Omental fat pad (tissue), 3 donors: ENCODE measurements at regions not wholly inside any gene's neighbourhood (a gene's known extent, or its start where the extent isn't known, plus 50 kb on each side); places are given as distances from the start of the nearest gene placed in this dataset.

Source experiments
- ATAC-seq: fragments of 150-250 bp; one replicate; pipeline ENCODE4 v1.9.1; 2016; ENCODE audit warnings: mild to moderate bottlenecking, moderate library complexity; ENCODE audit not compliant: low FRiP score
- DNase-seq: peaks from one replicate; pipeline ENCODE4 v3.0.0-alpha.2; 2019; ENCODE audit warnings: low spot score
- TF ChIP-seq, protein P1 (sequence below), 3 donors: fragments of 450-650 bp; IDR thresholded peaks; one replicate each; pipeline ENCODE4 v1.5.1; 2016 to 2017; ENCODE audit warnings: antibody characterized with exemption in 3 of 3, mild to moderate bottlenecking in 3 of 3, moderate library complexity in 2 of 3

DNA sequence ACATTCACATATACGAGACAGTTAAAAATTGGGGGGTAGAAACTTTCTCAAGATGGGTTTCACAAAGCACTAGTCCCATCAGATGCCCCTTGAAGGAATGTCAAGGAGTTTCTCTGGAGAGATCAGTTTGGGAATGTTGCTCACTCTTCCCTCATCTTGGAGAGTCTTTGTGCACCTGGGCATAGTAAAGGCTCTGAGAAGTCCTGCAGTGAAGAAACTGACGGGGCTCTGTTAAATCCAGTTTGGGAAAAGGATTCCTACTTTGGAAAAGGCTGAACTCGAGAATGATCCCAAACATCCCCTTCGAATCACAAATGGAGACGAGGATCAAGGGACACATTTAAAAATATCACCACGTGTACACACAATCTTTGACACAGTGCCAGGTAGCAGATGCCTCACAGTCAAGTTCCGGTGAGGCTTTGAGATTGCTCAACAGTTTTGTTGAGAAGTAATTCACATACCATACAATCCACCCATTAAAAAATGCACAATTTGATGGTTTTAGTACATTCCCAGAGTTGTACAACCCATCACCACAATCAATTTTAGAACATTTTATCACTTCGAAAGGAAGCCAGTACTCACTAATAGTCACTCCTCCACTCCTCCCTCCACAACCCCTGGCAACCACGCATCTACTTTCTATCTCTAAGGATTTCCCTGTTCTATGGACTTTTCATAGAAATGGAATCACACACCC is 203.4 kb upstream of the FOXF1 start:
- TF ChIP-seq, protein P1, sequence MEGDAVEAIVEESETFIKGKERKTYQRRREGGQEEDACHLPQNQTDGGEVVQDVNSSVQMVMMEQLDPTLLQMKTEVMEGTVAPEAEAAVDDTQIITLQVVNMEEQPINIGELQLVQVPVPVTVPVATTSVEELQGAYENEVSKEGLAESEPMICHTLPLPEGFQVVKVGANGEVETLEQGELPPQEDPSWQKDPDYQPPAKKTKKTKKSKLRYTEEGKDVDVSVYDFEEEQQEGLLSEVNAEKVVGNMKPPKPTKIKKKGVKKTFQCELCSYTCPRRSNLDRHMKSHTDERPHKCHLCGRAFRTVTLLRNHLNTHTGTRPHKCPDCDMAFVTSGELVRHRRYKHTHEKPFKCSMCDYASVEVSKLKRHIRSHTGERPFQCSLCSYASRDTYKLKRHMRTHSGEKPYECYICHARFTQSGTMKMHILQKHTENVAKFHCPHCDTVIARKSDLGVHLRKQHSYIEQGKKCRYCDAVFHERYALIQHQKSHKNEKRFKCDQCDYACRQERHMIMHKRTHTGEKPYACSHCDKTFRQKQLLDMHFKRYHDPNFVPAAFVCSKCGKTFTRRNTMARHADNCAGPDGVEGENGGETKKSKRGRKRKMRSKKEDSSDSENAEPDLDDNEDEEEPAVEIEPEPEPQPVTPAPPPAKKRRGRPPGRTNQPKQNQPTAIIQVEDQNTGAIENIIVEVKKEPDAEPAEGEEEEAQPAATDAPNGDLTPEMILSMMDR (IDR thresholded peaks at IDR 0.05), result no peak
- ATAC-seq (no peak), DNase-seq (no peak)

DNA sequence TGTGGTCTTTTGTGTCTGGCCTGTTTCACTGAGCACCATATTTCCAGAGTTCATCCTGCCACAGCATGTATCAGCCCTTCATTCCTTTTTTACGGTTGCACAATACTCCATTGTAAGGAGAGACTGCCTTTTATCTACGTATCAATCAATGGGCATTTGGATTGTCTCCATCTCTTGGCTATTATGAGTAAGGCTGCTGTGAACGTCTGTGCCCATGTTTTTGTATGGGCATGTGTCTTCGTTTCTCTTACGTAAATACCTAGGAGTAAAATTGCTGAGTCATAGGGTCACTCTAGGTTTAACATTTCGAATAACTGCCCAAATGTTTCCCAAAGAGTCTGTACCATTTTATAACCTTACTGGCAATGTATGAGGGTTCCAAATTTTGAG is 202.8 kb upstream of the FOXF1 start:
- no peak for DNase-seq
- TF ChIP-seq, protein P1 (IDR thresholded peaks at IDR 0.05), result no peak
- ATAC-seq, result peak; percentile 65

DNA sequence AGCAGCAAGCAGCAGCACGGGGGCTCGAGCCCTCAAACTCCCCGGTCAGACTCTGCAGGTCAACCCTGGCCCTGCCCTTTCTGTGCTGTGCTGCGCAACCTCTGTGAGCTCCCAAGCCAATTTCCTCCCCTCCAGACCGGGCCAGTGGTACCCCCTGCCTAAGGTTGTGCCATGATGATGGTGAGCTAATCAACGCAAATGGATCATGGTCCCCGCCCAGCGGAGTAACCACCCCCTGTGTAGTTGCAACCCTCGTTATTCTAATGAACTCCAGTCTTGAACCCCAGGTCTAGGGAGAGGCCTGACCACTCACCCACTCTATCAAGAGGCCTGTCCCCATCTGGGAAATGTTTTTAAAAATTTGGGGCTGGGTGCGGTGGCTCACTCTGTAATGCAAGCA is 201.8 kb upstream of the FOXF1 start:
- ATAC-seq, result no peak
- DNase-seq, result no peak
- TF ChIP-seq, protein P1 (IDR thresholded peaks at IDR 0.05), result no peak

DNA sequence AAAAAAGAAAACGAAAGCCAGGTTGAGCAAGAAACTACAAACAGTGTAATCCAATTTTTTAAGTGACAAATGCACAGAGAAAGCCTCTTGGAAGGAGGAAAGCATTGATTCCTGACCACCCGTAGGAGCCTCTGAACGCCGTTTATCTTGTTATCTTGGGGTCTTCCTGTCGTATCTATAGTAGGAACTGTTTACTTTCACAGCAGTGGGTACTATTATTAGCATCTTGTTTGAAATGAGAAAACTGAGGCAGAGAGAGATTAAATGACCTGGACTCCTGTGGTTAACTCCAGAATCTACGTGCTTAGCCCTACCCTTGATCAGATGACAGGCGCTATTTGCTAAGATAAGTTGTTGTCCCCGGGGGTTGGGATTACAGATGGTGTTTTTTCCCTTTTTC is 196.7 kb upstream of the FOXF1 start:
- TF ChIP-seq, protein P1 (IDR thresholded peaks at IDR 0.05), result no peak
- ATAC-seq (no peak), DNase-seq (no peak)

DNA sequence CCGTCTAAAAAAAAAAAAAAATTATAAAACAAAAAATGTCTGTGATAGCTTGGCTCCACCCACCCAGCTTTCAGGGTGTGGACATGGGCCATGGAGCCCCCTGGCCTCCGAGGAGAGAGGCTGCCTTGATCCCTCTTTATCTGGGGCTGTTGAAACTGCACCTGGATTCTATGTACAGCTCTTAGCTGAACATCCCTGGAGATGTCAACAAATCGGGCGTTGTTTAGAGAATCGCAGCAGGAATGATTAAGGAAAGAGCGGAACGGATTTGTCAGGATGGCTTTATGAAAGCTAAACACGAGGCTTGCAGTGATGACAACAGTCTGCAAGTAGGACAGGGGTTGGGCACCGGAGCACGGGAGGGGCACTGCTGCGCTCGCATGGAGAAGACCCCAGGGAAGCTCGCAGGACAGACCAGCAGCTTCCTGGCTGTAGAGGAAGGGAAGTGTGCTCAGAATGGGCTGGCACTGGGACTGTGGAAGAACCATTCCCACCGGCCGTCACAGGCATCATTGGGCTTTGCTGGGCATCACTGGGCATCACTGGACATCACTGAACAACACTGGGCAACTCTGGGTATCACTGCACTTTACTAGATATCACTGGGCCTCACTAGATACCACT is 195.8 kb upstream of the FOXF1 start:
- no peak for ATAC-seq
- DNase-seq, result no peak
- TF ChIP-seq, protein P1 (IDR thresholded peaks at IDR 0.05), result no peak

DNA sequence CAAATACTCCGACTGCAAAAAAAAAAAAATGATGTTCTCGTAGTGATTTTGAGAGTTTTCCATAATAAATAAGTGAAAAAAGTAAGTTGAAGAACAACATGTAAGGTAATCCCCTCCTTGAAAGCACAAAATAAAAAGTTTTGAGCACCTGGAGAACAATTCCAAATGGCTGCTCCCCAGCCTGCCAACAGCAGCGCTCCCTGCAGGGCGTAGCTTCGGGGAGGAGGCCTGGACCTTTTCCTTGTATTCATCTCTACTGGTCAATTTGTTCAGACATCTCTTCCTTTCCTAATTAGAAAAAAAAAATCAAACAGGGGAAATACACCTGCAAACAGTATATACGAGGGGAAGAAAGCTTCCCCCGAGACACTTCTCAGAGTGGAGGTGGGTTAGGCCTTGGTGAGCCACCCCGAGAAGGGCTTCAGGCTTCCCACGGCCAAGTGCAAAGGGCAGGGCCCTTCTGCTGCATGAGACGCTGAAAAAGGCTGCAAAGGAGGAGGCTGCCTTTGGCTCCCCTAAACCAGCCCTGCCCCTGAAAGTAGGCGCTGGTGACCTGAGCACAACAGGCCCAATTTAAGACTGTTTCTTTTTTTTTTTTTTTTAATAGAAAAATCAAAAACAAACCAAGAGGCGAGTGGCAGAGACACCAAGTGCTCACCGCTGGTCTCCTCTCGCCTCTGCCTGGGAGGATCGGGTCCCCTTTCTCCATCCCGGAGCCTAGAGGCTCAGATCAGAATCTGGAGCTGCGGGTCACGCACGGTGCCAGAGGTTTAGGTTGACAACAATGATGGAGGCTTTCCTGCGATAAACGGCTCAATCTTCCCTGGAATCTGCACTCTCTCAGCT is 193.1 kb upstream of the FOXF1 start:
- DNase-seq, result no peak
- TF ChIP-seq, protein P1 (IDR thresholded peaks at IDR 0.05), result no peak
- ATAC-seq, result no peak
